C4-2B (cell line): ENCODE measurements at regions not wholly inside any gene's neighbourhood (a gene's known extent, or its start where the extent isn't known, plus 50 kb on each side); places are given as distances from the start of the nearest gene placed in this dataset.

Experiments used
- H3K27ac ChIP-seq: fragments of 450-650 bp; 2 replicates; pipeline ENCODE4 v1.5.1; 2017
- CTCF ChIP-seq: fragments of 450-650 bp; conservative IDR thresholded peaks from 2 replicates; pipeline ENCODE4 v1.5.1; 2017; ENCODE audit warnings: mild to moderate bottlenecking
- ZFX ChIP-seq: fragments of 450-650 bp; IDR thresholded peaks from 2 replicates; pipeline ENCODE4 v1.6.1; 2017

GRCh38 chr12:89166525-89166934 is 185.8 kb downstream of the DUSP6 start:
- TF ChIP-seq ZFX (no peak), CTCF (no peak)
- no peak overlapping the region for H3K27ac ChIP-seq

DNA sequence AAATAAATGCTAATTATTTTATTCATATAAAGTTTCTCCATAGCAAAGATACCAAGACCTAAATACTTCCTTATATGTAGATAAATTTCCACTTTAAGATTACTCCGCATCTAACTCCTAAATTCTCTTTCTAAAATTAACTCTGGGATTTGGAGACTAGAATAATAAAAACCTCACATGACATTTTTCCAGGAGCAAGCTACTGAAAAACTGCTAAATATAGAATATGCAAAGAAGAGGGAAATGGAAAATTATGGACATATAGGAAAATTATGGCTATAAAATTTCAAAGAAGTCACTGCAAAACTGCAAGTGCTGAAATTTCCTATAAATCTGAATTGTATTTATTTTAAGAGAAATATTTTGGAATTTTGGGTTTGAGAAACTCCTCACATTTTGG is 186.2 kb downstream of the DUSP6 start:
- no peak for TF ChIP-seq CTCF
- no peak for TF ChIP-seq ZFX
- no peak overlapping the region for H3K27ac ChIP-seq

DNA sequence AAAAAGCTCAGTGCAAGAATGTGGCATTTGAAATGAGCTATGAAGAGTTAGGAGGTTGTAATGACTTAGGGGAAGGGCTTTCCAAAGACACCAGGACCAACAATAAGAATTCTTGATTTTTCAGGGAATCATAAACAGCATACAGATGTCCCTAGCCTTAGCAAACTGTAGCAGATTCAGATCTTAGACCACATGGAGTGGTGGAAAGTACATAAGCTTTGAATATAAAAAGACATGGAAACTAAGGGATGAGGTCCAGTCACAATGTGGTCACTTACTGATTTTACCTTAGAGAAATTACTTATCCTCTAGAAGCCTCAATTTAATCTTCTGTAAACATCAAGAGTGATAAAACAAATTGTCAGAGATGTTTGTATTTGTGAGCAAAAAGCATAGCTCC is 186.6 kb downstream of the DUSP6 start:
- H3K27ac ChIP-seq = no peak overlapping the region
- no peak for TF ChIP-seq CTCF
- TF ChIP-seq ZFX = no peak

DNA sequence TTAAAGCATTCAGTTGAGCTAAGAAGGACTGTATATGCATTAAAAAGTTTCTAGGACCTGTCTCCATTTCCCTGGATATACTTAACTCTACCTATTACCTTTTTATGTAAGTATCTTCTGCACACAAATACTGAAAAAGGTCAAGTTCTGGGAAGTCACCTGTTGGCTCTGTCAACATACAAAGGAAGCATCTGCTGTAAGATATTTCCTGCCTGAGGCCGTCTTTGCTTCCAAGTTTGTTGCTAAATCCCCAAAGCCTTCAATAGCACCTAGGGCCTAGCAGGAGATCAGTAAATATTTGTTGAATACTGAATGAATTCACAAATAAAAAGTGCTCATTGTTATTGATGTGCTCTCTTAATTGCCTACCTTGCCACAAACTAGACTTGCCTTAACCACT is 188.4 kb downstream of the DUSP6 start:
- no peak overlapping the region for H3K27ac ChIP-seq
- TF ChIP-seq CTCF = no peak
- TF ChIP-seq ZFX = no peak

GRCh38 chr12:89162589-89163261 is 189.6 kb downstream of the DUSP6 start:
- TF ChIP-seq ZFX = no peak
- no peak for TF ChIP-seq CTCF

GRCh38 chr12:89161557-89161956 is 190.7 kb downstream of the DUSP6 start:
- H3K27ac ChIP-seq = no peak overlapping the region
- no peak for TF ChIP-seq CTCF
- no peak for TF ChIP-seq ZFX

More at GRCh38 chr12:89162589-89163261, 189.6 kb downstream of the DUSP6 start:
- H3K27ac ChIP-seq = no peak overlapping the region

DNA sequence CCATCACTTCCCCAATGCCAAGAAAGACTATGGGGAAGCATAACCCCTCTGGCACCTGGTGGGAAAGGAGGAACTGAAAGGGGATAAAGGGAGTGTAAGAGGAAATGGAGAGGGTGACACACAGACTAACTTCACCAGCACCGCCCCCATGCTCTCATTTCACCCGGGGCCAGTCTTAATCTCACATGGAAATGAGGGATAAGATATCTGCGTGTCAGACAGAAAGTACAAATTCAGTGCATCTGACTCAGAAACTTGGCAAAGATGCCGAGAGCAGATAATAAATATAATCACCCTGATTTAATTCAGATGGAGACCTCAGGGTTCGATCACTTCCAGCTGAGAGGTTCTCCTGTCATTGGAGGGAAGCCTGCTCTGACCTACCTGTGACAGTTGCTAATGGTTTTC is 191.6 kb downstream of the DUSP6 start:
- TF ChIP-seq CTCF = no peak
- no peak for TF ChIP-seq ZFX

More for the DNA sequence above, 191.6 kb downstream of the DUSP6 start:
- no peak overlapping the region for H3K27ac ChIP-seq
